NB4 (cell line): ENCODE measurements at regions not wholly inside any gene's neighbourhood (a gene's known extent, or its start where the extent isn't known, plus 50 kb on each side); places are given as distances from the start of the nearest gene placed in this dataset.

Experiments used
- DNase-seq: peaks from one replicate; pipeline ENCODE4 v3.0.0; 2010; ENCODE audit warnings: low read depth
- H3K4me3 ChIP-seq: one replicate; pipeline ENCODE4 v1.5.1; 2011; ENCODE audit warnings: mild to moderate bottlenecking, low read depth, low read length, moderate library complexity
- CTCF ChIP-seq: IDR thresholded peaks from one replicate; pipeline ENCODE4 v1.5.1; 2012; ENCODE audit warnings: low read depth, low read length
- MAX ChIP-seq: IDR thresholded peaks from 2 replicates; pipeline ENCODE4 v1.6.1; 2011; ENCODE audit warnings: low read depth, low read length
- MYC ChIP-seq: IDR thresholded peaks from 2 replicates; pipeline ENCODE4 v1.6.1; 2011; ENCODE audit warnings: low read depth, low read length
- POLR2A ChIP-seq: IDR thresholded peaks from 2 replicates; pipeline ENCODE4 v1.6.1; 2011; ENCODE audit warnings: mild to moderate bottlenecking; ENCODE audit not compliant: insufficient read length; ENCODE audit errors: extremely low read depth

- DNase-seq = no peak
- H3K4me3 ChIP-seq = no peak overlapping the region
- TF ChIP-seq CTCF (no peak), POLR2A (no peak), MAX (no peak), MYC (no peak)
Measured at GRCh38 chr3:111284503-111285183, 213.0 kb downstream of the NECTIN3 start.

- TF ChIP-seq CTCF (no peak), MYC (no peak), MAX (no peak), POLR2A (no peak)
- DNase-seq = no peak
- H3K4me3 ChIP-seq = no peak overlapping the region
Measured at GRCh38 chr3:111285184-111285538, 213.5 kb downstream of the NECTIN3 start.

GRCh38 chr3:111285694-111286093, 214.1 kb downstream of the NECTIN3 start:
- no peak for TF ChIP-seq MAX
- TF ChIP-seq MYC = no peak
- no peak for TF ChIP-seq CTCF
- no peak for TF ChIP-seq POLR2A
- no peak overlapping the region for H3K4me3 ChIP-seq
- DNase-seq = no peak

GRCh38 chr3:111286746-111287145, 215.1 kb downstream of the NECTIN3 start:
- no peak for DNase-seq
- no peak for TF ChIP-seq CTCF
- no peak for TF ChIP-seq MYC
- no peak for TF ChIP-seq POLR2A
- no peak for TF ChIP-seq MAX
- no peak overlapping the region for H3K4me3 ChIP-seq

GRCh38 chr3:111292117-111292516, 220.5 kb downstream of the NECTIN3 start:
- no peak overlapping the region for H3K4me3 ChIP-seq
- no peak for DNase-seq
- no peak for TF ChIP-seq CTCF
- no peak for TF ChIP-seq POLR2A
- no peak for TF ChIP-seq MAX
- no peak for TF ChIP-seq MYC

GRCh38 chr3:111299192-111299615, 227.6 kb downstream of the NECTIN3 start:
- TF ChIP-seq MAX = no peak
- no peak for TF ChIP-seq CTCF
- no peak for TF ChIP-seq POLR2A
- no peak for TF ChIP-seq MYC
- H3K4me3 ChIP-seq = no peak overlapping the region
- no peak for DNase-seq
